SK-N-SH (cell line): ENCODE measurements at regions not wholly inside any gene's neighbourhood (a gene's known extent, or its start where the extent isn't known, plus 50 kb on each side); places are given as distances from the start of the nearest gene placed in this dataset.

Experiments used
- CTCF ChIA-PET: fragments of 300-600, 350-600 bp; formaldehyde crosslinking; extraction: SDS; loops from one replicate; lab custom pipeline; 2021; lab: Yijun Ruan, JAX
- POLR2A ChIA-PET: fragments of 350-600 bp; sonication (Branson Sonifier 250); formaldehyde crosslinking; extraction: SDS; loops from one replicate; lab custom pipeline; 2020; ENCODE audit warnings: antibody characterized with exemption, inconsistent platforms; lab: Yijun Ruan, JAX
- DNase-seq: peaks from one replicate; pipeline ENCODE4 v3.0.0; 2012
- H2AFZ ChIP-seq: fragments of 200-600 bp; sonication (generic); 2 replicates; pipeline ENCODE4 v1.8.1; 2016; ENCODE audit warnings: antibody characterized with exemption, mild to moderate bottlenecking, low read depth
- H3F3A ChIP-seq: fragments of 200-600 bp; sonication (generic); replicated peaks from 2 replicates; pipeline ENCODE3; 2016; ENCODE audit warnings: antibody characterized with exemption, mild to moderate bottlenecking; ENCODE audit not compliant: insufficient read depth
- H3K27ac ChIP-seq, 2 experiments: fragments of 200-500 bp in 1 of 2; fragments of 200-600 bp in 1 of 2; sonication (Bioruptor generic) in 1 of 2; sonication (generic), shearing (Covaris generic) in 1 of 2; 2 replicates each; pipeline versions ENCODE4 v1.5.1 to v1.6.1; 2014 to 2016; ENCODE audit warnings: low read depth in 2 of 2, inconsistent platforms in 1 of 2, low read length in 1 of 2, mild to moderate bottlenecking in 1 of 2, mixed read lengths in 1 of 2
- H3K27me3 ChIP-seq: fragments of 200-600 bp; sonication (generic), shearing (Covaris generic); 2 replicates; pipeline ENCODE4 v1.6.1; 2016; ENCODE audit warnings: mixed run types; ENCODE audit not compliant: insufficient read depth
- H3K36me3 ChIP-seq, 2 experiments: fragments of 200-500 bp in 1 of 2; fragments of 200-600 bp in 1 of 2; sonication (Bioruptor generic) in 1 of 2; sonication (generic) in 1 of 2; replicated peaks in 1 of 2; 2 replicates each; pipeline versions ENCODE3 to v1.5.1; 2014 to 2016; ENCODE audit warnings: low read length in 1 of 2, mild to moderate bottlenecking in 1 of 2; ENCODE audit not compliant: insufficient read depth in 2 of 2, control insufficient read depth in 1 of 2
- H3K4me1 ChIP-seq, 2 experiments: fragments of 200-500 bp in 1 of 2; fragments of 200-600 bp in 1 of 2; sonication (Bioruptor generic) in 1 of 2; sonication (generic), shearing (Covaris generic) in 1 of 2; 2 replicates each; pipeline versions ENCODE4 v1.5.1 to v1.6.1; 2014 to 2016; ENCODE audit warnings: low read depth in 1 of 2, low read length in 1 of 2, mixed run types in 1 of 2; ENCODE audit not compliant: insufficient read depth in 2 of 2, control insufficient read depth in 1 of 2
- H3K4me2 ChIP-seq: fragments of 200-600 bp; sonication (generic), shearing (Covaris generic); 2 replicates; pipeline ENCODE4 v1.6.1; 2017; ENCODE audit warnings: mixed run types
- H3K4me3 ChIP-seq, 2 experiments: fragments of 200-500 bp in 1 of 2; fragments of 200-600 bp in 1 of 2; sonication (Bioruptor generic) in 1 of 2; sonication (generic), shearing (Covaris generic) in 1 of 2; 2 replicates each; pipeline versions ENCODE4 v1.5.1 to v1.8.1; 2014 to 2016; ENCODE audit warnings: low read depth in 2 of 2, inconsistent platforms in 1 of 2, low read length in 1 of 2, mild to moderate bottlenecking in 1 of 2, mixed read lengths in 1 of 2, moderate library complexity in 1 of 2
- H3K79me2 ChIP-seq: fragments of 200-600 bp; sonication (generic); 2 replicates; pipeline ENCODE4 v1.8.1; 2017; ENCODE audit warnings: mild to moderate bottlenecking; ENCODE audit not compliant: insufficient read depth
- H3K9ac ChIP-seq: fragments of 200-600 bp; sonication (generic); 2 replicates; pipeline ENCODE4 v1.6.1; 2017; ENCODE audit warnings: mixed run types
- H3K9me2 ChIP-seq: fragments of 200-600 bp; sonication (generic); 2 replicates; pipeline ENCODE4 v1.6.1; 2017; ENCODE audit warnings: mixed run types
- H3K9me3 ChIP-seq: fragments of 200-600 bp; sonication (generic); 2 replicates; pipeline ENCODE4 v1.6.1; 2017; ENCODE audit warnings: mixed run types, mild to moderate bottlenecking, moderate library complexity
- H4K20me1 ChIP-seq: fragments of 200-600 bp; sonication (generic); 2 replicates; pipeline ENCODE4 v1.6.1; 2017; ENCODE audit warnings: mild to moderate bottlenecking, mixed run types; ENCODE audit not compliant: insufficient read depth
- CHD2 ChIP-seq: fragments of 150-350 bp; IDR thresholded peaks from 2 replicates; pipeline ENCODE4 v1.6.1; 2018; ENCODE audit warnings: low read length; ENCODE audit not compliant: partially characterized antibody
- EZH2phosphoT487 ChIP-seq: fragments of 200-600 bp; sonication (generic); IDR thresholded peaks from 2 replicates; pipeline ENCODE4 v1.6.1; 2017; ENCODE audit warnings: low read depth, mixed run types, mild to moderate bottlenecking, antibody characterized with exemption, moderate library complexity, borderline replicate concordance
- FOXJ3 ChIP-seq: sonication (generic); formaldehyde crosslinking; IDR thresholded peaks from 2 replicates; pipeline ENCODE4 v1.5.1; 2020; ENCODE audit warnings: mild to moderate bottlenecking, missing genetic modification reagents
- IRF3 ChIP-seq: fragments of 150-350 bp; IDR thresholded peaks from 2 replicates; pipeline ENCODE4 v1.6.1; 2016; ENCODE audit warnings: mild to moderate bottlenecking, low read depth, low read length
- JUND ChIP-seq: IDR thresholded peaks from 2 replicates; pipeline ENCODE4 v1.4.0; 2012
- MAX ChIP-seq: IDR thresholded peaks from 2 replicates; pipeline ENCODE4 v1.4.0; 2012; ENCODE audit warnings: low read depth
- MEF2A ChIP-seq: IDR thresholded peaks from 2 replicates; pipeline ENCODE4 v1.4.0; 2012; ENCODE audit warnings: low read depth, borderline replicate concordance
- NFIC ChIP-seq: IDR thresholded peaks from 2 replicates; pipeline ENCODE4 v1.4.0; 2012; ENCODE audit warnings: borderline replicate concordance
- NRF1 ChIP-seq: IDR thresholded peaks from 2 replicates; pipeline ENCODE4 v1.6.1; 2012; ENCODE audit warnings: low read depth, mild to moderate bottlenecking, low read length
- POLR2AphosphoS5 ChIP-seq: IDR thresholded peaks from 2 replicates; pipeline ENCODE4 v1.6.1; 2012; ENCODE audit warnings: low read depth, low read length
- RCOR1 ChIP-seq: fragments of 150-350 bp; IDR thresholded peaks from 2 replicates; pipeline ENCODE4 v1.6.1; 2017; ENCODE audit warnings: antibody characterized with exemption, low read length
- RFX5 ChIP-seq: IDR thresholded peaks from 2 replicates; pipeline ENCODE4 v1.6.1; 2012; ENCODE audit warnings: mild to moderate bottlenecking, improper control_type of control experiment, low read length
- RXRA ChIP-seq: IDR thresholded peaks from 2 replicates; pipeline ENCODE4 v1.4.0; 2012; ENCODE audit warnings: low read depth, mild to moderate bottlenecking, borderline replicate concordance
- TAF1 ChIP-seq: IDR thresholded peaks from 2 replicates; pipeline ENCODE4 v1.6.1; 2012; ENCODE audit warnings: low read depth, mild to moderate bottlenecking, low read length, moderate library complexity, borderline replicate concordance
- USF2 ChIP-seq: fragments of 150-350 bp; IDR thresholded peaks from 2 replicates; pipeline ENCODE4 v1.6.1; 2017; ENCODE audit warnings: antibody characterized with exemption, low read length, low read depth, borderline replicate concordance
- WGBS: methylation state at CpG from one replicate; pipeline ENCODE4 v1.1.6; 2017; ENCODE audit warnings: low lambda C conversion rate; 5-methylcytosine and 5-hydroxymethylcytosine counted together
- TF ChIP-seq, protein P1 (sequence below): IDR thresholded peaks from 2 replicates; pipeline ENCODE4; 2012

DNA sequence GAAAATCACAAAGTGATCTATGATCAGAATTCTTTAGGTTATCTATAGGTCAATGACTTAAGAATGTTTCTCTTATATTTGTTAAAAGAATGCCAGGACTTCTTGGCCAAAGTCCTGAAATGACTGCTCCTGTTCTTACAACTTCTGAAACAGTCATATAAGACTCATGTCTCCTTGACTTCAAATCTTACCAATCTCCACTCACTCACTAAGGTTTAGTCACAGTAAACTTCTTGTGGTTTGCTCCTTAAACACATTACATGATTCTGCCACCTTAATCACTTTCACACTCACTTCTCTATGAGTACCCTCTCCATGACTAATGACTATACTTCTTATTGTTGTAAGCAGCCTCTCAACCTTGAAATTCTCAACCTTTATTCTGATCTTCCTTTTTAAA, 648.7 kb upstream of the CCDC179 start (continued):
- TF ChIP-seq IRF3 (no peak), POLR2AphosphoS5 (no peak), TAF1 (no peak), FOXJ3 (CRISPR knock-in tag) (no peak), RFX5 (no peak), JUND (no peak), NRF1 (no peak), NFIC (no peak), MAX (no peak)

DNA sequence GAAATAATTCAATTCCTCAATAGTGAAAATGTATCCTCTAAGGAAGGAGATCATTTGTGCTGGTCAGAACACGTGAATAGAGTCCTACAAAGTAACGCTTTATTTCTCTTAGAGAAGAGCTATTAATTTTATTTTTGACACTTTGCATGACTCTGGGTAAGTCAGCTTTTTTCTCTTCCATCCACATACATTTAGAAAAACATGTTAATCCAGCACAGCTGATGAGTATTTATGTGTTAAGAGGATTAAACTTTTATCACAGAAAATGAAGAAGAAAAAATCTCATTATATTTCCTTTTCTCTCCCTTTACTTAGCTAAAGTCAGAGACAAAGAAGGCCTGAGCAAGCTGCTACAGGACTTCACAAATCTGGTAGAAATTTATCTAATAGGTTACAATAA, 649.5 kb upstream of the CCDC179 start:
- CTCF ChIA-PET = no interaction called here
- 49% methylated on average over 2 of the region's 2 CpGs for WGBS

More for the DNA sequence above, 649.5 kb upstream of the CCDC179 start:
- Histone ChIP-seq H3K9me2 (no peaks in the 10 kb centered on the region), H3K9ac (no peak overlapping the region), H2AFZ (no peak overlapping the region), H3K4me2 (no peak overlapping the region), H3F3A (no peaks in the 10 kb centered on the region), H3K79me2 (no peaks in the 10 kb centered on the region), H3K4me1 (no peaks in the 10 kb centered on the region), H4K20me1 (no peaks in the 10 kb centered on the region), H3K27ac (no peak overlapping the region), H3K4me3 (no peak overlapping the region), H3K36me3 (no peaks in the 10 kb centered on the region), H3K9me3 (no peaks in the 10 kb centered on the region), H3K27me3 (no peaks in the 10 kb centered on the region)
- no peak for DNase-seq
- POLR2A ChIA-PET = no interaction called here
- TF ChIP-seq TAF1 (no peak), RXRA (no peak), USF2 (no peak), MAX (no peak), NRF1 (no peak), EZH2phosphoT487 (no peak), RCOR1 (no peak), NFIC (no peak), MEF2A (no peak), CHD2 (no peak)
- TF ChIP-seq, protein P1, sequence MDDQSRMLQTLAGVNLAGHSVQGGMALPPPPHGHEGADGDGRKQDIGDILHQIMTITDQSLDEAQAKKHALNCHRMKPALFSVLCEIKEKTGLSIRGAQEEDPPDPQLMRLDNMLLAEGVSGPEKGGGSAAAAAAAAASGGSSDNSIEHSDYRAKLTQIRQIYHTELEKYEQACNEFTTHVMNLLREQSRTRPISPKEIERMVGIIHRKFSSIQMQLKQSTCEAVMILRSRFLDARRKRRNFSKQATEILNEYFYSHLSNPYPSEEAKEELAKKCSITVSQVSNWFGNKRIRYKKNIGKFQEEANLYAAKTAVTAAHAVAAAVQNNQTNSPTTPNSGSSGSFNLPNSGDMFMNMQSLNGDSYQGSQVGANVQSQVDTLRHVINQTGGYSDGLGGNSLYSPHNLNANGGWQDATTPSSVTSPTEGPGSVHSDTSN = no peak
